CD4-positive, alpha-beta memory T cell (primary cell): ENCODE measurements at regions not wholly inside any gene's neighbourhood (a gene's known extent, or its start where the extent isn't known, plus 50 kb on each side); places are given as distances from the start of the nearest gene placed in this dataset.

ENCODE experiments used
- CTCF ChIA-PET: fragments of 350-600 bp; sonication (Branson Sonifier 250); formaldehyde crosslinking; loops from one replicate; lab custom pipeline; 2021; ENCODE audit warnings: inconsistent platforms; ENCODE audit not compliant: partially characterized antibody; lab: Charles Lee
- POLR2A ChIA-PET: fragments of 350-600 bp; sonication (Branson Sonifier 250); formaldehyde crosslinking; loops from one replicate; lab custom pipeline; 2021; ENCODE audit not compliant: partially characterized antibody; lab: Charles Lee
- DNase-seq, 5 donors: peaks; one replicate each; pipeline versions ENCODE4 v3.0.0 to v3.0.0-alpha.2; 2020 to 2022; ENCODE audit warnings: mixed read lengths in 1 of 5
- H3K27ac ChIP-seq: one replicate; pipeline ENCODE4 v1.7.0; 2013; ENCODE audit warnings: low read depth, low read length
- H3K27me3 ChIP-seq: 2 replicates; pipeline ENCODE4 v1.7.0; 2013; ENCODE audit warnings: mild to moderate bottlenecking, low read length, moderate library complexity; ENCODE audit not compliant: insufficient read depth
- H3K36me3 ChIP-seq: 2 replicates; pipeline ENCODE4 v1.7.0; 2013; ENCODE audit warnings: mild to moderate bottlenecking, low read length, moderate library complexity; ENCODE audit not compliant: insufficient read depth
- H3K4me1 ChIP-seq: 2 replicates; pipeline ENCODE4 v1.7.0; 2013; ENCODE audit warnings: mild to moderate bottlenecking, low read length, moderate library complexity; ENCODE audit not compliant: insufficient read depth
- H3K4me3 ChIP-seq, 2 donors: one replicate each; pipeline ENCODE4 v1.7.0; 2013; ENCODE audit warnings: low read length in 2 of 2, mild to moderate bottlenecking in 1 of 2
- H3K9me3 ChIP-seq, 2 donors: one replicate each; pipeline ENCODE4 v1.7.0; 2013; ENCODE audit warnings: low read length in 2 of 2, control low read depth in 1 of 2; ENCODE audit not compliant: control insufficient read depth in 1 of 2
- H3K27ac Mint-ChIP-seq, 7 donors: one replicate each; pipeline ENCODE4 v1.8.0; 2020 to 2021; ENCODE audit warnings: mixed read lengths in 7 of 7, mild to moderate bottlenecking in 6 of 7, inconsistent platforms in 3 of 7, moderate library complexity in 3 of 7
- H3K27me3 Mint-ChIP-seq, 2 donors: one replicate each; pipeline ENCODE4 v1.8.0; 2020 to 2021; ENCODE audit warnings: mixed read lengths in 2 of 2
- H3K36me3 Mint-ChIP-seq, 2 donors: one replicate each; pipeline ENCODE4 v1.8.0; 2020 to 2021; ENCODE audit warnings: mixed read lengths in 2 of 2, inconsistent platforms in 1 of 2, mild to moderate bottlenecking in 1 of 2
- H3K4me1 Mint-ChIP-seq, 4 donors: one replicate each; pipeline ENCODE4 v1.8.0; 2020 to 2021; ENCODE audit warnings: mixed read lengths in 4 of 4, mild to moderate bottlenecking in 1 of 4
- H3K4me3 Mint-ChIP-seq, 8 donors: one replicate each; pipeline ENCODE4 v1.8.0; 2020 to 2021; ENCODE audit warnings: mixed read lengths in 8 of 8, mild to moderate bottlenecking in 7 of 8, moderate library complexity in 6 of 8, inconsistent platforms in 3 of 8
- H3K9me3 Mint-ChIP-seq, 8 donors: one replicate each; pipeline ENCODE4 v1.8.0; 2020 to 2021; ENCODE audit warnings: mixed read lengths in 8 of 8, mild to moderate bottlenecking in 5 of 8, inconsistent platforms in 3 of 8, moderate library complexity in 1 of 8
- intact Hi-C: fragments of 100-400 bp; cut with micrococcal nuclease; formaldehyde crosslinking; loops from one replicate; pipeline ENCODE4 v1.15.1; 2023

- POLR2A ChIA-PET, result no interaction called here
- intact Hi-C loops, result no loop called here
- DNase-seq, result no peak
- Histone ChIP-seq H3K27ac (no peak overlapping the region), H3K9me3 (no peaks in the 10 kb centered on the region), H3K27me3 (no peaks in the 10 kb centered on the region), H3K4me3 (no peak overlapping the region), H3K36me3 (no peaks in the 10 kb centered on the region), H3K4me1 (no peaks in the 10 kb centered on the region)
- Mint-ChIP-seq H3K27me3 (peaks cover 0 to 3% of the 10 kb centered on the region in 2 donors), H3K4me1 (no peaks in the 10 kb centered on the region), H3K4me3 (no peak overlapping the region), H3K36me3 (no peaks in the 10 kb centered on the region), H3K27ac (no peak overlapping the region), H3K9me3 (no peaks in the 10 kb centered on the region)
- CTCF ChIA-PET, result interaction anchor here (2.1 kb wide), 1 partner anchor 9 kb away, joined by 14 read pairs; no protein-coding TSS in a partner anchor
These were observed 295.2 kb downstream of the CDH26 start for GRCh38 chr20:60253471-60253870.

GRCh38 chr20:60254901-60255411 is 296.7 kb downstream of the CDH26 start:
- Histone ChIP-seq H3K9me3 (no peaks in the 10 kb centered on the region), H3K4me1 (no peaks in the 10 kb centered on the region), H3K27me3 (no peaks in the 10 kb centered on the region), H3K4me3 (no peak overlapping the region), H3K27ac (no peak overlapping the region), H3K36me3 (no peaks in the 10 kb centered on the region)
- ChIA-PET POLR2A (no interaction called here), CTCF (no interaction called here)
- Mint-ChIP-seq H3K9me3 (no peaks in the 10 kb centered on the region), H3K4me1 (no peaks in the 10 kb centered on the region), H3K27me3 (peaks cover 0 to 3% of the 10 kb centered on the region in 2 donors), H3K36me3 (no peaks in the 10 kb centered on the region), H3K4me3 (no peak overlapping the region), H3K27ac (peak overlapping the region in 2 of 7 donors; percentile 25 to 67)
- intact Hi-C loops, result no loop called here
- no peak for DNase-seq

GRCh38 chr20:60255415-60255814 is 297.2 kb downstream of the CDH26 start:
- no peak overlapping the region for H3K4me3 ChIP-seq
- peaks cover 0 to under 1% of the 10 kb centered on the region in 2 donors for H3K27me3 Mint-ChIP-seq
- ChIA-PET CTCF (interaction anchor here (0.8 kb wide), 1 partner anchor 198 kb away, joined by 5 read pairs; no protein-coding TSS in a partner anchor), POLR2A (no interaction called here)
- H3K36me3 Mint-ChIP-seq, result no peaks in the 10 kb centered on the region
- H3K4me1 ChIP-seq, result no peaks in the 10 kb centered on the region
- no peaks in the 10 kb centered on the region for H3K4me1 Mint-ChIP-seq
- H3K27ac ChIP-seq, result no peak overlapping the region
- peak overlapping the region in 1 of 7 donors; percentile 67 for H3K27ac Mint-ChIP-seq
- H3K4me3 Mint-ChIP-seq, result no peak overlapping the region
- DNase-seq, result no peak
- no peaks in the 10 kb centered on the region for H3K27me3 ChIP-seq
- H3K9me3 ChIP-seq, result no peaks in the 10 kb centered on the region
- intact Hi-C loops, result no loop called here
- no peaks in the 10 kb centered on the region for H3K36me3 ChIP-seq
- no peaks in the 10 kb centered on the region for H3K9me3 Mint-ChIP-seq

- no peaks in the 10 kb centered on the region for H3K27me3 ChIP-seq
- Mint-ChIP-seq H3K4me1 (no peaks in the 10 kb centered on the region), H3K27ac (no peak overlapping the region), H3K4me3 (no peak overlapping the region), H3K27me3 (no peaks in the 10 kb centered on the region), H3K36me3 (no peaks in the 10 kb centered on the region), H3K9me3 (no peaks in the 10 kb centered on the region)
- no peak overlapping the region for H3K27ac ChIP-seq
- no peaks in the 10 kb centered on the region for H3K36me3 ChIP-seq
- H3K4me3 ChIP-seq, result no peak overlapping the region
- no peaks in the 10 kb centered on the region for H3K4me1 ChIP-seq
- no peak for DNase-seq
- POLR2A ChIA-PET, result no interaction called here
- intact Hi-C loops, result no loop called here
- CTCF ChIA-PET, result interaction anchor here (0.8 kb wide), 1 partner anchor 198 kb away, joined by 5 read pairs; no protein-coding TSS in a partner anchor
- H3K9me3 ChIP-seq, result no peaks in the 10 kb centered on the region
These were observed 297.6 kb downstream of the CDH26 start for GRCh38 chr20:60255866-60256265.

- Mint-ChIP-seq H3K27ac (no peak overlapping the region), H3K36me3 (no peaks in the 10 kb centered on the region), H3K27me3 (no peaks in the 10 kb centered on the region), H3K4me3 (no peak overlapping the region), H3K4me1 (no peaks in the 10 kb centered on the region), H3K9me3 (no peaks in the 10 kb centered on the region)
- Histone ChIP-seq H3K9me3 (no peaks in the 10 kb centered on the region), H3K27me3 (no peaks in the 10 kb centered on the region), H3K27ac (no peak overlapping the region), H3K4me3 (no peak overlapping the region), H3K4me1 (no peaks in the 10 kb centered on the region), H3K36me3 (no peaks in the 10 kb centered on the region)
- intact Hi-C loops, result no loop called here
- ChIA-PET CTCF (no interaction called here), POLR2A (no interaction called here)
- DNase-seq, result no peak
These were observed 298.6 kb downstream of the CDH26 start for GRCh38 chr20:60256811-60257210.

- no peak overlapping the region for H3K4me3 Mint-ChIP-seq
- no peaks in the 10 kb centered on the region for H3K36me3 Mint-ChIP-seq
- Histone ChIP-seq H3K9me3 (no peaks in the 10 kb centered on the region), H3K36me3 (no peaks in the 10 kb centered on the region), H3K27ac (no peak overlapping the region), H3K4me3 (no peak overlapping the region), H3K27me3 (no peaks in the 10 kb centered on the region), H3K4me1 (no peaks in the 10 kb centered on the region)
- no peaks in the 10 kb centered on the region for H3K9me3 Mint-ChIP-seq
- no peaks in the 10 kb centered on the region for H3K4me1 Mint-ChIP-seq
- ChIA-PET CTCF (no interaction called here), POLR2A (no interaction called here)
- H3K27ac Mint-ChIP-seq, result no peak overlapping the region
- intact Hi-C loops, result no loop called here
- no peak for DNase-seq
- no peaks in the 10 kb centered on the region for H3K27me3 Mint-ChIP-seq
These were observed 299.4 kb downstream of the CDH26 start for GRCh38 chr20:60257671-60258070.

GRCh38 chr20:60258255-60258863 is 300.1 kb downstream of the CDH26 start:
- DNase-seq, result no peak
- H3K27me3 ChIP-seq, result no peaks in the 10 kb centered on the region
- H3K9me3 ChIP-seq, result no peaks in the 10 kb centered on the region
- Mint-ChIP-seq H3K27me3 (no peaks in the 10 kb centered on the region), H3K4me1 (no peaks in the 10 kb centered on the region), H3K36me3 (no peaks in the 10 kb centered on the region), H3K9me3 (no peaks in the 10 kb centered on the region), H3K27ac (peak overlapping the region in 1 of 7 donors; percentile 43), H3K4me3 (no peak overlapping the region)
- H3K4me1 ChIP-seq, result no peaks in the 10 kb centered on the region
- no peak overlapping the region for H3K4me3 ChIP-seq
- H3K27ac ChIP-seq, result no peak overlapping the region
- no peaks in the 10 kb centered on the region for H3K36me3 ChIP-seq
- POLR2A ChIA-PET, result no interaction called here
- CTCF ChIA-PET, result no interaction called here
- intact Hi-C loops, result no loop called here
